B cell (primary cell): ENCODE measurements at regions not wholly inside any gene's neighbourhood (a gene's known extent, or its start where the extent isn't known, plus 50 kb on each side); places are given as distances from the start of the nearest gene placed in this dataset.

Source experiments
- ATAC-seq: fragments of 200-7000 bp; cut with Tn5 transposase; one replicate; pipeline ENCODE4 v1.10.0; 2021; ENCODE audit warnings: low read depth, mild to moderate bottlenecking, moderate number of reproducible peaks, moderate library complexity
- CTCF ChIA-PET: fragments of 350-600 bp; sonication (Branson Sonifier 250); formaldehyde crosslinking; loops from one replicate; lab custom pipeline; 2021; ENCODE audit warnings: antibody characterized with exemption, inconsistent platforms; lab: Charles Lee
- POLR2A ChIA-PET: fragments of 350-600 bp; sonication (Branson Sonifier 250); formaldehyde crosslinking; loops from one replicate; lab custom pipeline; 2021; ENCODE audit warnings: antibody characterized with exemption; lab: Charles Lee
- DNase-seq: peaks from one replicate; pipeline ENCODE4 v3.0.0; 2013
- H2AFZ ChIP-seq: 2 replicates; pipeline ENCODE4 v1.6.1; 2012; ENCODE audit warnings: mild to moderate bottlenecking, low read depth, low read length; ENCODE audit not compliant: insufficient read depth, poor library complexity, severe bottlenecking
- H3K27ac ChIP-seq, 2 donors: 1 replicate in 1 of 2; 2 replicates in 1 of 2; pipeline ENCODE4 v1.5.1; 2012 to 2013; ENCODE audit warnings: low read length in 2 of 2, mild to moderate bottlenecking in 2 of 2, moderate library complexity in 1 of 2
- H3K27me3 ChIP-seq, 4 experiments: fragments of 200-600 bp in 1 of 4; sonication (generic) in 1 of 4; replicated peaks in 1 of 4; 1 replicate in 2 of 4; 2 replicates in 2 of 4; pipeline versions ENCODE4 v1.6.1 to v1.7.0; 2013 to 2016; ENCODE audit warnings: low read length in 3 of 4, mild to moderate bottlenecking in 2 of 4, mixed read lengths in 1 of 4, moderate library complexity in 1 of 4; ENCODE audit not compliant: insufficient read depth in 4 of 4, control insufficient read depth in 3 of 4; ENCODE audit errors: control extremely low read depth in 1 of 4
- H3K36me3 ChIP-seq, 2 experiments: replicated peaks in 1 of 2; 1 replicate in 1 of 2; 2 replicates in 1 of 2; pipeline versions ENCODE4 v1.6.1 to v1.7.1; 2013; ENCODE audit warnings: low read length in 1 of 2; ENCODE audit not compliant: insufficient read depth in 2 of 2, control insufficient read depth in 1 of 2; ENCODE audit errors: control extremely low read depth in 1 of 2, extremely low read depth in 1 of 2
- H3K4me1 ChIP-seq, 2 donors: fragments of 200-600 bp in 1 of 2; sonication (generic) in 1 of 2; 1 replicate in 1 of 2; 2 replicates in 1 of 2; pipeline versions ENCODE4 v1.5.1 to v1.6.1; 2013 to 2017; ENCODE audit warnings: low read length in 2 of 2; ENCODE audit not compliant: control insufficient read depth in 2 of 2, insufficient read depth in 2 of 2
- H3K4me2 ChIP-seq: replicated peaks from 2 replicates; pipeline ENCODE3; 2012; ENCODE audit warnings: mild to moderate bottlenecking, low read depth, low read length; ENCODE audit not compliant: poor library complexity, severe bottlenecking
- H3K4me3 ChIP-seq, 5 experiments: fragments of 200-600 bp in 1 of 5; sonication (generic) in 1 of 5; 1 replicate in 3 of 5; 2 replicates in 2 of 5; pipeline versions ENCODE4 v1.5.1 to v1.7.0; 2011 to 2016; ENCODE audit warnings: low read length in 4 of 5, mild to moderate bottlenecking in 4 of 5, low read depth in 2 of 5, control low read depth in 1 of 5, moderate library complexity in 1 of 5; ENCODE audit not compliant: insufficient read depth in 1 of 5; ENCODE audit errors: control extremely low read depth in 1 of 5, extremely low read depth in 1 of 5
- H3K79me2 ChIP-seq: fragments of 200-600 bp; sonication (generic); one replicate; pipeline ENCODE4 v1.6.0; 2016; ENCODE audit warnings: low read length; ENCODE audit not compliant: control insufficient read depth, insufficient read depth
- H3K9ac ChIP-seq: fragments of 200-600 bp; sonication (generic); 2 replicates; pipeline ENCODE4 v1.6.1; 2017; ENCODE audit warnings: mild to moderate bottlenecking, low read length, moderate library complexity
- H3K9me3 ChIP-seq, 3 donors: one replicate each; pipeline versions ENCODE4 v1.6.1 to v1.7.1; 2013; ENCODE audit warnings: low read length in 2 of 3; ENCODE audit not compliant: control insufficient read depth in 2 of 3, insufficient read depth in 1 of 3; ENCODE audit errors: control extremely low read depth in 1 of 3
- H4K20me1 ChIP-seq: 2 replicates; pipeline ENCODE4 v1.6.0; 2012; ENCODE audit warnings: mild to moderate bottlenecking, low read length; ENCODE audit not compliant: insufficient read depth, control insufficient read depth, poor library complexity, severe bottlenecking
- H3K27ac Mint-ChIP-seq: one replicate; pipeline ENCODE4 v1.8.0; 2021; ENCODE audit warnings: mixed read lengths
- H3K27me3 Mint-ChIP-seq: one replicate; pipeline ENCODE4 v1.8.0; 2021; ENCODE audit warnings: mixed read lengths
- H3K4me1 Mint-ChIP-seq: one replicate; pipeline ENCODE4 v1.8.0; 2021; ENCODE audit warnings: mixed read lengths
- H3K4me3 Mint-ChIP-seq: one replicate; pipeline ENCODE4 v1.8.0; 2021; ENCODE audit warnings: mixed read lengths
- H3K9me3 Mint-ChIP-seq: one replicate; pipeline ENCODE4 v1.8.0; 2022; ENCODE audit warnings: mixed read lengths; ENCODE audit not compliant: insufficient read depth
- EZH2 ChIP-seq: IDR thresholded peaks from 2 replicates; pipeline ENCODE4 v1.6.1; 2012; ENCODE audit warnings: borderline replicate concordance, low read depth, mild to moderate bottlenecking, moderate library complexity, low read length; ENCODE audit not compliant: insufficient read depth, poor library complexity, severe bottlenecking
- WGBS: methylation state at CpG from one replicate; pipeline ENCODE4 v1.1.5; 2013; ENCODE audit warnings: missing lambda C conversion rate; ENCODE audit not compliant: insufficient coverage; 5-methylcytosine and 5-hydroxymethylcytosine counted together
- intact Hi-C: fragments of 100-400 bp; cut with micrococcal nuclease; formaldehyde crosslinking; loops from one replicate; pipeline ENCODE4 v1.10.0; 2022
- TF ChIP-seq, protein P1 (sequence below): fragments of 200-600 bp; IDR thresholded peaks from one replicate; pipeline ENCODE4 v1.8.0; 2022; ENCODE audit warnings: antibody characterized with exemption, mild to moderate bottlenecking

DNA sequence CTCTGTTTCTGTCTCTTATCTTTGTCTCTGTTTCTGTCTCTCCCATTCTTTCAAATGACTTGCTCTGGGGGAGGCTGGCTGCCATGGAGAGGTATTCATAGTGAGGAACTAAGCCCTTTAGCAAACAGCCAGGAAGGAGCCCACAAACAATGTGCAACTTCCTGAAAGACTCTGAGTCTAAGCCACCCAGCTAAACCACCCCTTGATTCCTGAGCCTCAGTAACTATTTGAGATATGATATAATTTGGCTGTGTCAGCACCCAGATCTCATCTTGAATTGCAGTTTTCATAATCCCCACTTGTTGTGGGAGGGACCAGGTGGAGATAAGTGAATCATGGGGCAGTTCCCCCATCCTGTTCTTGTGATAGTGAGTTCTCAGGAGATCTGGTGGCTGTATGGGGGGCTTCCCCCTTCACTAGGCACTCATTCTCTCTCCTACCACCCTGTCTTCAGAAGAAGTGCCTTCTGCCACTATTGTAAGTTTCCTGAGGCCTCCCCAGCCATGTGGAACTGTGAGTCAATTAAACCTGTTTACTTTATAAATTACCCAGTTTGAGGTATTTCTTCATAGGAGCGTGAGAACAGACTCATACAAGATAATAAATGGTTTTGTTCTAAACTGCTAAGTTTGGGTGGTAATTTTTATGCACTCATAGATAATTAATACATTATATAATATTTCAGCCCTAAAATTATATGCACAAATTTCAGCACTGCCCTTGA, 121.2 kb upstream of the FOXP2 start:
- no peaks in the 10 kb centered on the region for H3K4me1 Mint-ChIP-seq
- POLR2A ChIA-PET = no interaction called here
- Histone ChIP-seq H3K27me3 (no peaks in the 10 kb centered on the region), H3K9ac (no peak overlapping the region), H3K4me1 (no peaks in the 10 kb centered on the region), H3K4me3 (no peak overlapping the region), H2AFZ (no peak overlapping the region), H3K9me3 (peaks cover 0 to 4% (median 0%) of the 10 kb centered on the region in 3 donors), H3K79me2 (no peaks in the 10 kb centered on the region), H3K27ac (no peak overlapping the region), H3K4me2 (no peak overlapping the region), H3K36me3 (no peaks in the 10 kb centered on the region), H4K20me1 (no peaks in the 10 kb centered on the region)
- WGBS = no CpG with 5 or more reads among the region's 1 CpG
- H3K9me3 Mint-ChIP-seq = no peaks in the 10 kb centered on the region
- H3K4me3 Mint-ChIP-seq = no peak overlapping the region
- no peak for TF ChIP-seq EZH2
- TF ChIP-seq, protein P1, sequence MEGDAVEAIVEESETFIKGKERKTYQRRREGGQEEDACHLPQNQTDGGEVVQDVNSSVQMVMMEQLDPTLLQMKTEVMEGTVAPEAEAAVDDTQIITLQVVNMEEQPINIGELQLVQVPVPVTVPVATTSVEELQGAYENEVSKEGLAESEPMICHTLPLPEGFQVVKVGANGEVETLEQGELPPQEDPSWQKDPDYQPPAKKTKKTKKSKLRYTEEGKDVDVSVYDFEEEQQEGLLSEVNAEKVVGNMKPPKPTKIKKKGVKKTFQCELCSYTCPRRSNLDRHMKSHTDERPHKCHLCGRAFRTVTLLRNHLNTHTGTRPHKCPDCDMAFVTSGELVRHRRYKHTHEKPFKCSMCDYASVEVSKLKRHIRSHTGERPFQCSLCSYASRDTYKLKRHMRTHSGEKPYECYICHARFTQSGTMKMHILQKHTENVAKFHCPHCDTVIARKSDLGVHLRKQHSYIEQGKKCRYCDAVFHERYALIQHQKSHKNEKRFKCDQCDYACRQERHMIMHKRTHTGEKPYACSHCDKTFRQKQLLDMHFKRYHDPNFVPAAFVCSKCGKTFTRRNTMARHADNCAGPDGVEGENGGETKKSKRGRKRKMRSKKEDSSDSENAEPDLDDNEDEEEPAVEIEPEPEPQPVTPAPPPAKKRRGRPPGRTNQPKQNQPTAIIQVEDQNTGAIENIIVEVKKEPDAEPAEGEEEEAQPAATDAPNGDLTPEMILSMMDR = no peak
- intact Hi-C loops = no loop called here
- no peak overlapping the region for H3K27ac Mint-ChIP-seq
- CTCF ChIA-PET = no interaction called here
- ATAC-seq (no peak), DNase-seq (no peak)
- no peaks in the 10 kb centered on the region for H3K27me3 Mint-ChIP-seq

DNA sequence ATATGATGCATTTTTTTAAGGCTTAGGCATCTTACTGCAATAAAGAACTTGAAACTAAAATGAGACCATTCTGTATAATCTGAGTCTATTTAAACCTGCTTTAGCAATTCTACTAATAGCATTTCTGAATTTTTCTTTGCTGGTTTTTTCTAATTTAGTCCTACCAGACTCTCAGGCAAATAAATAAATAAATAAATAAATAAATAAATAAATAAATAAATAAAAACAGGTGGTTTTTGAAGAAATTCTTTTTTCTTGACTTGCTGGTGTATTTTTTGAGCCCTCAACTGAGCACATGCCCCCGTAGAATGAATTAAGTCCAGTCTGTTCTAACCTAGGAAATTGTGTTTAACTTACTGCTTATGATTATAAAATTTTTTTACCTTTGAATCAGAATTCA, 134.7 kb upstream of the FOXP2 start:
- H3K4me3 Mint-ChIP-seq = no peak overlapping the region
- H3K27me3 Mint-ChIP-seq = no peaks in the 10 kb centered on the region
- no peak overlapping the region for H3K4me2 ChIP-seq
- no peak overlapping the region for H3K27ac Mint-ChIP-seq
- no peak overlapping the region for H2AFZ ChIP-seq
- H3K36me3 ChIP-seq = no peaks in the 10 kb centered on the region
- H3K9me3 ChIP-seq = no peaks in the 10 kb centered on the region
- H3K4me3 ChIP-seq = no peak overlapping the region
- H3K27ac ChIP-seq = no peak overlapping the region
- no CpG with 5 or more reads among the region's 1 CpG for WGBS
- ATAC-seq = no peak
- intact Hi-C loops = no loop called here
- no peaks in the 10 kb centered on the region for H3K9me3 Mint-ChIP-seq
- no peak overlapping the region for H3K9ac ChIP-seq
- no peaks in the 10 kb centered on the region for H3K4me1 Mint-ChIP-seq
- TF ChIP-seq, protein P1 = no peak
- no peak for TF ChIP-seq EZH2
- no peaks in the 10 kb centered on the region for H3K4me1 ChIP-seq
- DNase-seq = no peak
- no peaks in the 10 kb centered on the region for H3K79me2 ChIP-seq
- H4K20me1 ChIP-seq = no peaks in the 10 kb centered on the region
- POLR2A ChIA-PET = no interaction called here
- no peaks in the 10 kb centered on the region for H3K27me3 ChIP-seq
- CTCF ChIA-PET = no interaction called here
